Subcutaneous abdominal adipose tissue (tissue), 5 donors: ENCODE measurements at regions not wholly inside any gene's neighbourhood (a gene's known extent, or its start where the extent isn't known, plus 50 kb on each side); places are given as distances from the start of the nearest gene placed in this dataset.
"Not testable (repeated sequence)": the region's sequence is repeated elsewhere in the genome, so short reads cannot be mapped to it uniquely, and the experiment has no call there.

Experiments used
- H3K27ac ChIP-seq: one replicate; pipeline ENCODE4 v1.7.0; 2013; ENCODE audit warnings: low read depth, mild to moderate bottlenecking, inconsistent platforms, low read length, moderate library complexity
- H3K27me3 ChIP-seq, 5 donors: one replicate each; pipeline ENCODE4 v1.7.0; 2013; ENCODE audit warnings: low read length in 5 of 5, inconsistent platforms in 1 of 5; ENCODE audit not compliant: control insufficient read depth in 5 of 5, insufficient read depth in 4 of 5
- H3K36me3 ChIP-seq, 5 donors: one replicate each; pipeline ENCODE4 v1.7.0; 2013; ENCODE audit warnings: low read length in 5 of 5; ENCODE audit not compliant: control insufficient read depth in 5 of 5, insufficient read depth in 5 of 5
- H3K4me1 ChIP-seq, 5 donors: one replicate each; pipeline ENCODE4 v1.7.0; 2013; ENCODE audit warnings: low read length in 5 of 5, mild to moderate bottlenecking in 3 of 5, moderate library complexity in 1 of 5; ENCODE audit not compliant: control insufficient read depth in 5 of 5, insufficient read depth in 5 of 5
- H3K4me3 ChIP-seq, 5 donors: one replicate each; pipeline ENCODE4 v1.7.0; 2013; ENCODE audit warnings: low read length in 5 of 5, low read depth in 1 of 5
- H3K9ac ChIP-seq, 5 donors: one replicate each; pipeline ENCODE4 v1.7.0; 2013; ENCODE audit warnings: low read length in 5 of 5, mild to moderate bottlenecking in 4 of 5, moderate library complexity in 3 of 5
- H3K9me3 ChIP-seq, 5 donors: one replicate each; pipeline ENCODE4 v1.7.0; 2013; ENCODE audit warnings: low read length in 5 of 5; ENCODE audit not compliant: control insufficient read depth in 5 of 5
- donor health status: healthy.
- donor health status: healthy.
- donor health status: healthy.
- donor health status: healthy.
- donor health status: healthy.

- H3K27ac ChIP-seq, H3K4me1 ChIP-seq, H3K36me3 ChIP-seq, H3K27me3 ChIP-seq, H3K9ac ChIP-seq, H3K9me3 ChIP-seq, H3K4me3 ChIP-seq: not testable (repeated sequence)
Measured at GRCh38 chr2:125825781-125826180, 830.2 kb upstream of the GYPC start.

- Histone ChIP-seq H3K27me3 (no peaks in the 10 kb centered on the region), H3K9me3 (no peaks in the 10 kb centered on the region), H3K9ac (no peak overlapping the region), H3K4me3 (no peak overlapping the region), H3K4me1 (peaks cover 0 to 1% (median 0%) of the 10 kb centered on the region in 5 donors), H3K27ac (no peak overlapping the region), H3K36me3 (no peaks in the 10 kb centered on the region)
Measured at GRCh38 chr2:125837128-125837527, 818.8 kb upstream of the GYPC start.

GRCh38 chr2:125837611-125838010, 818.3 kb upstream of the GYPC start:
- no peaks in the 10 kb centered on the region for H3K36me3 ChIP-seq
- no peak overlapping the region for H3K27ac ChIP-seq
- H3K9ac ChIP-seq: no peak overlapping the region
- H3K27me3 ChIP-seq: no peaks in the 10 kb centered on the region
- no peak overlapping the region for H3K4me3 ChIP-seq
- H3K9me3 ChIP-seq: no peaks in the 10 kb centered on the region
- H3K4me1 ChIP-seq: no peaks in the 10 kb centered on the region

- peaks cover 0 to 4% (median 0%) of the 10 kb centered on the region in 5 donors for H3K9me3 ChIP-seq
- H3K27ac ChIP-seq: no peak overlapping the region
- no peak overlapping the region for H3K9ac ChIP-seq
Measured at GRCh38 chr2:125839945-125840344, 816.0 kb upstream of the GYPC start.

GRCh38 chr2:125842041-125842440, 813.9 kb upstream of the GYPC start:
- no peaks in the 10 kb centered on the region for H3K36me3 ChIP-seq
- H3K4me3 ChIP-seq: no peak overlapping the region
- no peak overlapping the region for H3K27ac ChIP-seq
- H3K27me3 ChIP-seq: no peaks in the 10 kb centered on the region
- peaks cover 0 to 4% (median 0%) of the 10 kb centered on the region in 5 donors for H3K9me3 ChIP-seq
- no peak overlapping the region for H3K9ac ChIP-seq
- H3K4me1 ChIP-seq: no peaks in the 10 kb centered on the region

More at GRCh38 chr2:125839945-125840344, 816.0 kb upstream of the GYPC start:
- no peak overlapping the region for H3K4me3 ChIP-seq
- no peaks in the 10 kb centered on the region for H3K4me1 ChIP-seq
- H3K36me3 ChIP-seq: no peaks in the 10 kb centered on the region
- H3K27me3 ChIP-seq: no peaks in the 10 kb centered on the region

GRCh38 chr2:125850541-125850940, 805.4 kb upstream of the GYPC start:
- no peak overlapping the region for H3K4me3 ChIP-seq
- no peak overlapping the region for H3K9ac ChIP-seq
- no peak overlapping the region for H3K27ac ChIP-seq
- H3K4me1 ChIP-seq: no peaks in the 10 kb centered on the region
- H3K36me3 ChIP-seq: no peaks in the 10 kb centered on the region
- no peaks in the 10 kb centered on the region for H3K27me3 ChIP-seq
- no peaks in the 10 kb centered on the region for H3K9me3 ChIP-seq

- no peak overlapping the region for H3K27ac ChIP-seq
- H3K27me3 ChIP-seq: no peaks in the 10 kb centered on the region
- no peaks in the 10 kb centered on the region for H3K36me3 ChIP-seq
- no peak overlapping the region for H3K9ac ChIP-seq
- no peaks in the 10 kb centered on the region for H3K4me1 ChIP-seq
- no peak overlapping the region for H3K4me3 ChIP-seq
- no peaks in the 10 kb centered on the region for H3K9me3 ChIP-seq
Measured at GRCh38 chr2:125852364-125852763, 803.6 kb upstream of the GYPC start.

- Histone ChIP-seq H3K4me1 (no peaks in the 10 kb centered on the region), H3K27me3 (no peaks in the 10 kb centered on the region), H3K9me3 (no peaks in the 10 kb centered on the region), H3K9ac (no peak overlapping the region), H3K27ac (no peak overlapping the region), H3K4me3 (no peak overlapping the region), H3K36me3 (no peaks in the 10 kb centered on the region)
Measured at GRCh38 chr2:125853626-125854025, 802.3 kb upstream of the GYPC start.

GRCh38 chr2:125855204-125855603, 800.8 kb upstream of the GYPC start:
- Histone ChIP-seq H3K27me3 (no peaks in the 10 kb centered on the region), H3K9ac (no peak overlapping the region), H3K4me1 (no peaks in the 10 kb centered on the region), H3K27ac (no peak overlapping the region), H3K9me3 (no peaks in the 10 kb centered on the region), H3K4me3 (no peak overlapping the region), H3K36me3 (no peaks in the 10 kb centered on the region)

GRCh38 chr2:125857971-125858794, 797.8 kb upstream of the GYPC start:
- Histone ChIP-seq H3K27me3 (no peaks in the 10 kb centered on the region), H3K9ac (no peak overlapping the region), H3K4me1 (no peaks in the 10 kb centered on the region), H3K9me3 (no peaks in the 10 kb centered on the region), H3K36me3 (no peaks in the 10 kb centered on the region), H3K27ac (no peak overlapping the region), H3K4me3 (no peak overlapping the region)
